A549 (cell line): ENCODE measurements at regions not wholly inside any gene's neighbourhood (a gene's known extent, or its start where the extent isn't known, plus 50 kb on each side); places are given as distances from the start of the nearest gene placed in this dataset.
A peak's percentile ranks its signal among the peaks of the same experiment; 100 is the strongest.

ENCODE experiments used
- ATAC-seq, 2 experiments: fragments of 200-7000 bp in 1 of 2; fragments of >200 bp in 1 of 2; cut with Nextera tagmentation in 1 of 2; cut with Tn5 transposase in 1 of 2; 3 replicates each; pipeline versions ENCODE4 v1.8.0 to v1.9.1; 2018 to 2020; ENCODE audit warnings: mild to moderate bottlenecking in 1 of 2, moderate library complexity in 1 of 2
- CTCF ChIA-PET: fragments of 300-600 bp; sonication (Branson Sonifier 250); formaldehyde crosslinking; extraction: SDS; loops from one replicate; lab custom pipeline; 2021; ENCODE audit warnings: antibody characterized with exemption, inconsistent platforms; lab: Yijun Ruan, JAX
- POLR2A ChIA-PET: fragments of 350-600 bp; formaldehyde crosslinking; extraction: SDS; loops from one replicate; lab custom pipeline; 2021; ENCODE audit warnings: antibody characterized with exemption, inconsistent platforms; lab: Yijun Ruan, JAX
- DNase-seq, 2 experiments: peaks; one replicate each; pipeline versions ENCODE4 v3.0.0 to v3.0.0-alpha.2; 2011 to 2016; ENCODE audit warnings: low read depth in 1 of 2, low spot score in 1 of 2
- FAIRE-seq: peaks from 2 replicates; lab custom pipeline; 2011; peaks lifted over from hg19 to GRCh38; lab: Jason Lieb, UNC
- H3K27ac ChIP-seq, 2 experiments: fragments of >200 bp; sonication (Bioruptor Twin); formaldehyde crosslinking; 3 replicates each; pipeline ENCODE4 v1.5.1; 2016 to 2017
- H3K4me1 ChIP-seq: fragments of >200 bp; sonication (Bioruptor Twin); formaldehyde crosslinking; 3 replicates; pipeline ENCODE4 v1.6.1; 2016
- H3K4me2 ChIP-seq: fragments of >200 bp; sonication (Bioruptor Twin); formaldehyde crosslinking; 3 replicates; pipeline ENCODE4 v1.6.1; 2016
- H3K4me3 ChIP-seq: fragments of >200 bp; sonication (Bioruptor Twin); formaldehyde crosslinking; 3 replicates; pipeline ENCODE4 v1.5.1; 2016
- H3K9me3 ChIP-seq: fragments of >200 bp; sonication (Bioruptor Twin); formaldehyde crosslinking; 3 replicates; pipeline ENCODE4 v1.6.1; 2016
- CEBPB ChIP-seq, 2 experiments: fragments of >200 bp in 1 of 2; sonication (Bioruptor Twin) in 1 of 2; formaldehyde crosslinking in 1 of 2; IDR thresholded peaks; 2 replicates each; pipeline ENCODE4 v1.6.1; 2012 to 2016
- CHD4 ChIP-seq: fragments of 200-600 bp; sonication (generic); IDR thresholded peaks from 2 replicates; pipeline ENCODE4 v1.6.1; 2016; ENCODE audit warnings: antibody characterized with exemption, mild to moderate bottlenecking, borderline replicate concordance
- EHF ChIP-seq: fragments of 250-450 bp; sonication (Bioruptor Pico); IDR thresholded peaks from 2 replicates; pipeline ENCODE4 v1.5.0; 2020; ENCODE audit warnings: mild to moderate bottlenecking
- EP300 ChIP-seq, 2 experiments: fragments of >200 bp; sonication (Bioruptor Twin); formaldehyde crosslinking; IDR thresholded peaks; 2 replicates in 1 of 2; 3 replicates in 1 of 2; pipeline ENCODE4 v1.6.1; 2016 to 2017
- FOSB ChIP-seq: fragments of 250-450 bp; sonication (Bioruptor Pico); IDR thresholded peaks from 2 replicates; pipeline ENCODE4 v1.5.0; 2020; ENCODE audit warnings: mild to moderate bottlenecking, moderate library complexity
- FOSL2 ChIP-seq, 2 experiments: fragments of 450-650 bp in 1 of 2; fragments of >200 bp in 1 of 2; sonication (Bioruptor Twin) in 1 of 2; formaldehyde crosslinking; IDR thresholded peaks; 2 replicates each; pipeline versions ENCODE4 v1.5.0 to v1.6.1; 2016 to 2020; ENCODE audit warnings: mild to moderate bottlenecking in 1 of 2, moderate library complexity in 1 of 2
- HOXA7 ChIP-seq: fragments of 250-450 bp; sonication (Bioruptor Pico); IDR thresholded peaks from 2 replicates; pipeline ENCODE4 v1.5.0; 2020; ENCODE audit warnings: mild to moderate bottlenecking, moderate library complexity
- HOXB5 ChIP-seq: fragments of 250-450 bp; sonication (Bioruptor Pico); IDR thresholded peaks from 2 replicates; pipeline ENCODE4 v1.5.0; 2020; ENCODE audit warnings: mild to moderate bottlenecking, moderate library complexity
- JUNB ChIP-seq: fragments of >200 bp; sonication (Bioruptor Twin); formaldehyde crosslinking; IDR thresholded peaks from 2 replicates; pipeline ENCODE4 v1.6.1; 2016
- MAZ ChIP-seq: fragments of 150-350 bp; IDR thresholded peaks from 2 replicates; pipeline ENCODE4 v1.6.1; 2014; ENCODE audit warnings: antibody characterized with exemption, low read depth, low read length, borderline replicate concordance
- MYC ChIP-seq: IDR thresholded peaks from 2 replicates; pipeline ENCODE4 v1.6.1; 2012; ENCODE audit warnings: mild to moderate bottlenecking, inconsistent platforms, low read length, improper control_type of control experiment, borderline replicate concordance
- NFE2L2 ChIP-seq: fragments of 150-350 bp; conservative IDR thresholded peaks from 2 replicates; pipeline ENCODE4 v1.6.1; 2014; ENCODE audit warnings: low read length
- PHF8 ChIP-seq: fragments of 200-600 bp; sonication (generic); IDR thresholded peaks from 2 replicates; pipeline ENCODE4 v1.6.1; 2016; ENCODE audit warnings: low read depth, mild to moderate bottlenecking, antibody characterized with exemption, moderate library complexity, borderline replicate concordance
- POLR2A ChIP-seq: IDR thresholded peaks from 2 replicates; pipeline ENCODE4 v1.6.1; 2012; ENCODE audit warnings: mild to moderate bottlenecking, low read length
- RAD21 ChIP-seq, 2 experiments: fragments of >200 bp in 1 of 2; sonication (Bioruptor Twin) in 1 of 2; formaldehyde crosslinking in 1 of 2; IDR thresholded peaks in 1 of 2; conservative IDR thresholded peaks in 1 of 2; 2 replicates in 1 of 2; 3 replicates in 1 of 2; pipeline ENCODE4 v1.6.1; 2012 to 2018; ENCODE audit warnings: inconsistent platforms in 1 of 2
- RFX5 ChIP-seq: fragments of 450-650 bp; IDR thresholded peaks from 2 replicates; pipeline ENCODE4 v1.7.1; 2014; ENCODE audit warnings: antibody characterized with exemption, mild to moderate bottlenecking, moderate library complexity
- SREBF2 ChIP-seq: fragments of 450-650 bp; IDR thresholded peaks from 2 replicates; pipeline ENCODE4 v1.6.1; 2014; ENCODE audit warnings: mild to moderate bottlenecking, moderate library complexity
- ZC3H11A ChIP-seq: fragments of 450-650 bp; IDR thresholded peaks from 2 replicates; pipeline ENCODE4 v1.6.1; 2014; ENCODE audit warnings: antibody characterized with exemption, mild to moderate bottlenecking
- WGBS: methylation state at CpG from one replicate; pipeline ENCODE4 v1.1.6; 2017; ENCODE audit errors: missing lambda C conversion rate; 5-methylcytosine and 5-hydroxymethylcytosine counted together
- TF ChIP-seq, protein P1 (sequence below): fragments of 200-600 bp; sonication (generic); IDR thresholded peaks from 2 replicates; pipeline ENCODE4 v1.6.1; 2016; ENCODE audit warnings: antibody characterized with exemption, mild to moderate bottlenecking, moderate library complexity
- TF ChIP-seq, protein P2 (sequence below): fragments of 450-650 bp; IDR thresholded peaks from 2 replicates; pipeline ENCODE4 v1.6.1; 2014; ENCODE audit warnings: antibody characterized with exemption
- TF ChIP-seq, protein P3 (sequence below): IDR thresholded peaks from 2 replicates; pipeline ENCODE4 v1.6.1; 2012
- TF ChIP-seq, protein P4 (sequence below): IDR thresholded peaks from 2 replicates; pipeline ENCODE4 v1.6.1; 2012

DNA sequence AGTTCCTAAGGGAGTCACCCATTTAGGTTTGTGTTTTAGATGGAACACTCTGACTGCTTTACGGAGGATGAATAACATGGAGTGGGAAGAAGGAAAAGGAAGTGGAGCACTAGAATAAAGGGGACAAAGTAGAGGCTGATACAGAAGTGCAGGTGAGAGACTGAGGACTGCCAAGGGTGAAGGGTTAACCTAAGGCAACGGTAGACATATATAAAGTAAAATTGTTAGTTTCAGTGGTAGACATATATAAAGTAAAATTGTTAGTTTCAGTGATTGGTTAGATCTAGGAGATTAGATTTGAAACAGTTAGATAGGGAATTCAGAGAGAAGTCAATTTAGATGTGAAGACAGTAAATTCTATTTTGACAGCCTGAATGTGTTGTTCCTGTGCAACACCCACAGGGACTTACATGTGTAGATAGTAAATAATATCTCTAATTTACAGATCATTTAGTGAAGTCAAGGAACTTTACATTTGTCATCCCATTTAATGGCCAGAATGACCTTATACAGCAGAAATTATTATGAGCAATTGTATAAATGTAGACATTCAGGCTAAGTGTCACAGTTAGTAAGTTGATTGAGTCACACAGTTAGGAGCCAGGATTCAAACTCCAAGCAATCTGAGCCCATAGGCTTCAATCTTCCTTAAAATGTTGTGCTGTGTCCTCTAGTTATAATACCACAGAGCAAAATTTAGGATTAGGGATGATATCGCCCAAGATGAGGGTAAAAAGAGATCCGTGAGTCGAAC lies 270.8 kb upstream of the UBE2E3 start:
- FAIRE-seq, result no peak
- no peak for ATAC-seq
- peaks cover 23% of the 10 kb centered on the region; the same call in 2 of the 3 replicates for H3K4me1 ChIP-seq
- 0 out of 3 replicates have a peak, but pooled peaks cover 4% of the 10 kb centered on the region for H3K9me3 ChIP-seq
- no peak overlapping the region for H3K27ac ChIP-seq
- 89% methylated on average over 5 of the region's 5 CpGs for WGBS
- TF ChIP-seq EHF (CRISPR knock-in tag), result no peak
- TF ChIP-seq, protein P1, sequence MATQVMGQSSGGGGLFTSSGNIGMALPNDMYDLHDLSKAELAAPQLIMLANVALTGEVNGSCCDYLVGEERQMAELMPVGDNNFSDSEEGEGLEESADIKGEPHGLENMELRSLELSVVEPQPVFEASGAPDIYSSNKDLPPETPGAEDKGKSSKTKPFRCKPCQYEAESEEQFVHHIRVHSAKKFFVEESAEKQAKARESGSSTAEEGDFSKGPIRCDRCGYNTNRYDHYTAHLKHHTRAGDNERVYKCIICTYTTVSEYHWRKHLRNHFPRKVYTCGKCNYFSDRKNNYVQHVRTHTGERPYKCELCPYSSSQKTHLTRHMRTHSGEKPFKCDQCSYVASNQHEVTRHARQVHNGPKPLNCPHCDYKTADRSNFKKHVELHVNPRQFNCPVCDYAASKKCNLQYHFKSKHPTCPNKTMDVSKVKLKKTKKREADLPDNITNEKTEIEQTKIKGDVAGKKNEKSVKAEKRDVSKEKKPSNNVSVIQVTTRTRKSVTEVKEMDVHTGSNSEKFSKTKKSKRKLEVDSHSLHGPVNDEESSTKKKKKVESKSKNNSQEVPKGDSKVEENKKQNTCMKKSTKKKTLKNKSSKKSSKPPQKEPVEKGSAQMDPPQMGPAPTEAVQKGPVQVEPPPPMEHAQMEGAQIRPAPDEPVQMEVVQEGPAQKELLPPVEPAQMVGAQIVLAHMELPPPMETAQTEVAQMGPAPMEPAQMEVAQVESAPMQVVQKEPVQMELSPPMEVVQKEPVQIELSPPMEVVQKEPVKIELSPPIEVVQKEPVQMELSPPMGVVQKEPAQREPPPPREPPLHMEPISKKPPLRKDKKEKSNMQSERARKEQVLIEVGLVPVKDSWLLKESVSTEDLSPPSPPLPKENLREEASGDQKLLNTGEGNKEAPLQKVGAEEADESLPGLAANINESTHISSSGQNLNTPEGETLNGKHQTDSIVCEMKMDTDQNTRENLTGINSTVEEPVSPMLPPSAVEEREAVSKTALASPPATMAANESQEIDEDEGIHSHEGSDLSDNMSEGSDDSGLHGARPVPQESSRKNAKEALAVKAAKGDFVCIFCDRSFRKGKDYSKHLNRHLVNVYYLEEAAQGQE, result no peak
- TF ChIP-seq RAD21 (conservative IDR thresholded peaks at IDR 0.05 in 1 of 2, IDR thresholded peaks at IDR 0.05 in 1 of 2), result no peak
- no peak for TF ChIP-seq FOSL2 (IDR thresholded peaks at IDR 0.05)
- no peak for TF ChIP-seq FOSL2 (CRISPR knock-in tag; IDR thresholded peaks at IDR 0.05)
- no peak for TF ChIP-seq MYC
- TF ChIP-seq CEBPB (IDR thresholded peaks at IDR 0.05), result no peak
- TF ChIP-seq CHD4, result no peak
- TF ChIP-seq, protein P2, sequence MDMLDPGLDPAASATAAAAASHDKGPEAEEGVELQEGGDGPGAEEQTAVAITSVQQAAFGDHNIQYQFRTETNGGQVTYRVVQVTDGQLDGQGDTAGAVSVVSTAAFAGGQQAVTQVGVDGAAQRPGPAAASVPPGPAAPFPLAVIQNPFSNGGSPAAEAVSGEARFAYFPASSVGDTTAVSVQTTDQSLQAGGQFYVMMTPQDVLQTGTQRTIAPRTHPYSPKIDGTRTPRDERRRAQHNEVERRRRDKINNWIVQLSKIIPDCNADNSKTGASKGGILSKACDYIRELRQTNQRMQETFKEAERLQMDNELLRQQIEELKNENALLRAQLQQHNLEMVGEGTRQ, result no peak
- TF ChIP-seq ZC3H11A, result no peak
- no peak for TF ChIP-seq POLR2A
- TF ChIP-seq FOSB (CRISPR knock-in tag), result no peak
- CTCF ChIA-PET, result no interaction called here
- H3K4me3 ChIP-seq, result no peak overlapping the region
- DNase-seq, result no peak
- H3K4me2 ChIP-seq, result no peak overlapping the region
- POLR2A ChIA-PET, result no interaction called here

DNA sequence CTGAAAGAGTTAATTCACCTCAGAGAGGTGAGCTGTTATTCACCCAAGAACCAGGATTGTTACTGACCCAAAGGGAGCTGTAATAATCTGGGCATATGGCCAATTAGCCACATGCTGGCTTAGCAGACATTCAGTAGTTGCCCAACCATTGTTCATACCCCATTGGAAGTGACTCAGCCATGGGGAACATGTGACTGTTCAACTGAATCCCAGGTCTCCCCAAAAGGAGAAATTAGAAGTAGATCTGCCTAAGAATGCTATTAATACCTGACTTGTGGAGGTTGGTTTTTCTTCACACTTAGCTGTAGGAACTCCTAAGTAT lies 272.6 kb upstream of the UBE2E3 start:
- DNase-seq (peak; percentile 17 to 71), FAIRE-seq (no peak), ATAC-seq (peak; percentile 79 to 95)
- Histone ChIP-seq H3K4me1 (peaks cover 23% of the 10 kb centered on the region; the same call in 2 of the 3 replicates), H3K9me3 (no peaks in the 10 kb centered on the region), H3K27ac (peak overlapping the region in 1 of 2 experiments; percentile 51; a peak in 3 of 6 replicates), H3K4me2 (peak overlapping the region; percentile 17; the same call in 1 of the 3 replicates), H3K4me3 (no peak overlapping the region)
- no peak for TF ChIP-seq POLR2A
- TF ChIP-seq, protein P3, sequence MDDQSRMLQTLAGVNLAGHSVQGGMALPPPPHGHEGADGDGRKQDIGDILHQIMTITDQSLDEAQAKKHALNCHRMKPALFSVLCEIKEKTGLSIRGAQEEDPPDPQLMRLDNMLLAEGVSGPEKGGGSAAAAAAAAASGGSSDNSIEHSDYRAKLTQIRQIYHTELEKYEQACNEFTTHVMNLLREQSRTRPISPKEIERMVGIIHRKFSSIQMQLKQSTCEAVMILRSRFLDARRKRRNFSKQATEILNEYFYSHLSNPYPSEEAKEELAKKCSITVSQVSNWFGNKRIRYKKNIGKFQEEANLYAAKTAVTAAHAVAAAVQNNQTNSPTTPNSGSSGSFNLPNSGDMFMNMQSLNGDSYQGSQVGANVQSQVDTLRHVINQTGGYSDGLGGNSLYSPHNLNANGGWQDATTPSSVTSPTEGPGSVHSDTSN, result no peak
- no peak for TF ChIP-seq PHF8
- TF ChIP-seq JUNB, result peak; percentile 59
- TF ChIP-seq, protein P4, sequence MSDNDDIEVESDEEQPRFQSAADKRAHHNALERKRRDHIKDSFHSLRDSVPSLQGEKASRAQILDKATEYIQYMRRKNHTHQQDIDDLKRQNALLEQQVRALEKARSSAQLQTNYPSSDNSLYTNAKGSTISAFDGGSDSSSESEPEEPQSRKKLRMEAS, result peak; percentile 61
- TF ChIP-seq, protein P2, result peak; percentile 62
- TF ChIP-seq MAZ, result no peak
- TF ChIP-seq HOXA7 (CRISPR knock-in tag), result no peak
- TF ChIP-seq EP300 (IDR thresholded peaks at IDR 0.05), result peak in 1 of 2 experiments; percentile 27; a peak in 1 of 5 replicates
- TF ChIP-seq SREBF2, result no peak
- no peak for TF ChIP-seq RFX5
- TF ChIP-seq FOSL2 (IDR thresholded peaks at IDR 0.05), result peak; percentile 61
- peak; percentile 68 for TF ChIP-seq FOSL2 (CRISPR knock-in tag; IDR thresholded peaks at IDR 0.05)
- no peak for TF ChIP-seq NFE2L2
- no peak for TF ChIP-seq HOXB5
- peak; percentile 64 to 67; a peak in 3 of 4 replicates for TF ChIP-seq CEBPB (IDR thresholded peaks at IDR 0.05)
- ChIA-PET CTCF (interaction anchor here (0.7 to 1.5 kb wide), 3 partner anchors 9 to 273 kb away, joined by 3 to 5 read pairs (median 4); partner anchors contain the start of gene UBE2E3), POLR2A (no interaction called here)
